GM19438 (cell line): ENCODE measurements at regions not wholly inside any gene's neighbourhood (a gene's known extent, or its start where the extent isn't known, plus 50 kb on each side); places are given as distances from the start of the nearest gene placed in this dataset.

Source experiments
- ATAC-seq: cut with Tn5 transposase; IDR thresholded peaks from one replicate; pipeline ENCODE4 v1.9.1; 2021; ENCODE audit warnings: low read depth; ENCODE audit not compliant: unreplicated experiment

GRCh38 chr6:127031511-127031910 lies 87.0 kb upstream of the RSPO3 start:
- no peak for ATAC-seq

GRCh38 chr6:127032971-127033370 lies 85.5 kb upstream of the RSPO3 start:
- ATAC-seq: no peak

- ATAC-seq: no peak
Measured at GRCh38 chr6:127051571-127052260, 66.8 kb upstream of the RSPO3 start.

GRCh38 chr6:127053032-127053874 lies 65.2 kb upstream of the RSPO3 start:
- no peak for ATAC-seq

- no peak for ATAC-seq
Measured at GRCh38 chr6:127053875-127054235, 64.6 kb upstream of the RSPO3 start.

- no peak for ATAC-seq
Measured at GRCh38 chr6:127058027-127058426, 60.4 kb upstream of the RSPO3 start.

GRCh38 chr6:127058936-127059335 lies 59.5 kb upstream of the RSPO3 start:
- no peak for ATAC-seq
